ENCODE measurements at regions not wholly inside any gene's neighbourhood (a gene's known extent, or its start where the extent isn't known, plus 50 kb on each side); places are given as distances from the start of the nearest gene placed in this dataset.
A peak's percentile ranks its signal among the peaks of the same experiment; 100 is the strongest.

DNA sequence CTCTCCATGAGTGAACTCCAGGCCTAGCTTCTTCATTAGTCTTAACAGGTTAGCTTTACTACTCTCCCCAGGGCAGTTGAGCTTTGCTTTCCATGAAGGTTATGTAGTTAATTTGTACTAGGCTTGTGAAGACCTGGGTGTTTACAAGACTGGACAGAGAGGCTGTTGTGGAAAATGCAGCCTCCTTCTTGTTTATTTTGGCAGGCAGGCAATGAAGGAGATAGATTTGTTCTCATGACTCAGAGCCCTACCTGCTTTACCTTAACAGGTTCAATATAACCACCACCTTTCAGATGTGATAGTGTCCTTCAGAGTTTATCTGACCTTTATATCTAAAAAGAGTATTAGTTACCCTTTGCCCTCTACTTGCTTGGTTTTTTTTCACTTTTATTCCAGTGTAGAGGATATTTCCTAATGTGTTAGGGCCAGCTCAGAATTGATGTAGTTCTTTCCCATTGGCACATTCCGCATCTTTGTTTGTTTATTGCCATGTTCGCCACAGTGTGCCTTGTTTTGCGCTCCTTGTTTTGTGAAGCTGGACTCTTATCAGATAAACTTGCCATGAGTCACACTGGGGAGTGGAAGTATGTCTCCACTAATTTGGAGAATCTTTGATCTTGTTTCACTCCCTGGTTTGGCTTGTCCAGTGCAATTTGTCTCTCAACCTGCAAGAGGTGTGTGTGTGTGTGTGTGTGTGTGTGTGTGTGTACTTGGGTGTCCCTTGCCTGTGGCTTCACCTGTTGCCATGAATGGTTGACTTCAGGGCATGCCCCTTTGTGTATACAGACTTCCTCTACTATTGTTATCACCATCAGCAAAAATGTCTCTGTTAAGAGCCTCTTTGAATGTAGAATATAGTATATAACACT, 87.4 kb upstream of the MACF1 start:
- Histone ChIP-seq H3K4me1 (ENCODE audit: insufficient read depth, low read length) (peaks cover 12% of the 10 kb centered on the region; the same call in 1 of the 2 replicates), H3K36me3 (ENCODE audit: insufficient read depth, low read length) (no peaks in the 10 kb centered on the region), H3K9ac (ENCODE audit: low read depth, low read length) (no peak overlapping the region), H3K9me3 (ENCODE audit: control insufficient read depth, insufficient read depth, low read length) (no peaks in the 10 kb centered on the region)

DNA sequence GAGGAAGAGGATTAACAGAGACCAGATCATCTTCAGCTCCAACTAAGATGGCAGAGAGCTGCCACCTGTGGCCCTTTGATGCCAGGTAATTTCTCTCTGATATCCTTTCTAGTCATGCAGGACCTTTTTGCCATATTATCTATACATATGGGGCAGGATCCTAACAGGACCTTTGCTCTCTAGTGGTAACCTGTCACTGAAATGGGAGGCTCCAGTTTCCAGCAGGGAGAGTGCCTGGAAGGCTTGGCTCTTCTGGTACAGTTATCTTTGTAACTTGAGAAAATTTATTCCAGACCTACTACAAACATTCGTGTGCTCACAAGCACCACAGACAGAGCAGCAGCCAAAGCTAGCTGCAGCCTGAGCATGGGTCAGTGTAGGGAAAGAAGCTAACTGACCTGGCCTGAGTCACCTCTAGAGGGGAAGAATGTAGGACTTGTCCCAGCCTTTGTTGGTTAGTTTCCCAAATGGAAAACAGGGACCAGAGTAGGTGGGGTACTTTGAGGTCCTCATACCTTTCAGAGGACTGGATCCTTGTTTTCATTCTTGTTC, 86.5 kb upstream of the MACF1 start:
- Histone ChIP-seq H3K9me3 (ENCODE audit: control insufficient read depth, insufficient read depth, low read length) (no peaks in the 10 kb centered on the region), H3K36me3 (ENCODE audit: insufficient read depth, low read length) (no peaks in the 10 kb centered on the region; the same call in 1 of the 2 replicates), H3K9ac (ENCODE audit: low read depth, low read length) (no peak overlapping the region), H3K4me1 (ENCODE audit: insufficient read depth, low read length) (peaks cover 12% of the 10 kb centered on the region; the same call in 1 of the 2 replicates)

DNA sequence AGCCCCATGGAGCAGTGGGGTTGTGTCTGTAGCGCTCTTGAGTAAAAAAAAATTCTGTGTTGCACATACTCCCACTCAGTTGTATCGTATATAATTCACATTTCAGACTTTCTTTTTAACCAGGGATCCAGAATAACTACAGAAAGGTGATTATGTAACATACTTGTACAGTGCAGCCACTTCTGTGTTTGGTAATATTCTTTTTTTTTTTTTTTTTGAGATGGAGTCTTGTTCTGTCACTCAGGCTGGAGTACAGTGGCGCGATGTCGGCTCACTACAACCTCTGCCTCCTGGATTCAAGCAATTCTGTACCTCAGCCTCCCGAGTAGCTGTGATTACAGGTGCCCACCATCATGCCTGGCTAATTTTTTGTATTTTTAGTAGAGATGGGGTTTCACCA, 82.4 kb upstream of the MACF1 start:
- Histone ChIP-seq H3K9me3 (ENCODE audit: control insufficient read depth, insufficient read depth, low read length) (no peaks in the 10 kb centered on the region), H3K9ac (ENCODE audit: low read depth, low read length) (no peak overlapping the region), H3K4me1 (ENCODE audit: insufficient read depth, low read length) (peaks cover 5% of the 10 kb centered on the region; the same call in 1 of the 2 replicates)

DNA sequence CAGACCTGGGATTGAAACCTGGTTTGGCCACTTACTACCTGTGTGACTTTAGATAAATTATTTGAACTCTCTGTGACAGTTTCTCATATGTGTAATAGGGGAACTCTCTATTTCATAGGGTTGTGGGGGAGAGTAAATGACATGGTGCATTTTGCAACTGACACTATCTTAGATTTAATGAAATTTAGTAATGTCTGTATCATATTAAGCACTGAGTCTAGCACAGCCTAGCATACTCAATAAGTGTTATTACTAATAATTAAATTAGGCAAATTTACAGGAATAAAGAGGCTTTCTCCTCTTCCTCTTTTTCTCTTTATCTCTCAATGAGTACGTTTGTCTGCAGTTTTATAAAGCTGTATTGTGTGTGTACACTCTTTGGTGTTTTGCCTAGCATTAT, 80.2 kb upstream of the MACF1 start:
- H3K4me1 ChIP-seq (ENCODE audit: insufficient read depth, low read length), result peaks cover 7% of the 10 kb centered on the region
- no peaks in the 10 kb centered on the region; the same call in 1 of the 2 replicates for H3K36me3 ChIP-seq (ENCODE audit: insufficient read depth, low read length)
- no peaks in the 10 kb centered on the region for H3K9me3 ChIP-seq (ENCODE audit: control insufficient read depth, insufficient read depth, low read length)
- no peak overlapping the region for H3K9ac ChIP-seq (ENCODE audit: low read depth, low read length)

More for the DNA sequence above, 82.4 kb upstream of the MACF1 start:
- no peaks in the 10 kb centered on the region; the same call in 1 of the 2 replicates for H3K36me3 ChIP-seq (ENCODE audit: insufficient read depth, low read length)

DNA sequence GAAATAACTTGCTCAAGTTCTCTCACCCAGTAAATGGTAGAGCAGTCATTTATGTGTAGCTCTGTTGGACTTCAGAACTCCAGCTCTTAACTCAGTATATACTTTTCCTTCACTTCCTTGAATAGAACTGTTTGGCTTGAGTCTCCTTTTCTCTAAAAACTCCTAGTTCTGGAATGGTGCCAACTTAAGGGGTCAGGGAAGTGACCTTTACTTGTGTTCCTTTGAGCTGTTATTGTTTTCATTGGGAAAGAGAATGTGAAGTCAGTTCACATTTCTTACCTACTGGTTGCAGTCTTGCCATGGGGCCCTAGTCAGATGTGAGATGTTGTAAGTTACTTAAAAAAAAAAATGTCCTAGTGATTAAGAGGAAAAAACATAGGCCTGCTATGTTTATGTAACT, 77.0 kb upstream of the MACF1 start:
- Histone ChIP-seq H3K4me1 (ENCODE audit: insufficient read depth, low read length) (peaks cover 39% of the 10 kb centered on the region), H3K9me3 (ENCODE audit: control insufficient read depth, insufficient read depth, low read length) (no peaks in the 10 kb centered on the region)

DNA sequence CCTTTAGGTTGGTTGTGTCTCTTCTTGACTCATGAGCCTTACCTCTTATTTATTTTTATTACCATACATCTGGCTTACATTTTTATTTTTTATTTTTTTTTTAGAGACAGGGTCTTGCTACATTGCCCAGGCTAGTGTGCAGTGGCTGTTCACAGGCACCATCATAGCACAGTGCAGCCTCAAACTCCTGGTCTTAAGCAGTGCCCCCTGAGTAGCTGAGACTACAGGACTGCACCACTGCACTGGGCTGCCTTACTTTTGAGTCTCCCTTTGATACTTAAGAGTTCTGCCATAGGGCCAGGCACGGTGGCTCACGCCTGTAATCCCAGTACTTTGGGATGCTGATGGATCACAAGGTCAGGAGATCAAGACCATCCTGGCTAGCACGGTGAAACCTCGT, 76.4 kb upstream of the MACF1 start:
- Histone ChIP-seq H3K36me3 (ENCODE audit: insufficient read depth, low read length) (no peaks in the 10 kb centered on the region), H3K4me1 (ENCODE audit: insufficient read depth, low read length) (peaks cover 45% of the 10 kb centered on the region), H3K9me3 (ENCODE audit: control insufficient read depth, insufficient read depth, low read length) (no peaks in the 10 kb centered on the region), H3K9ac (ENCODE audit: low read depth, low read length) (no peak overlapping the region)

More for the DNA sequence above, 77.0 kb upstream of the MACF1 start:
- Histone ChIP-seq H3K36me3 (ENCODE audit: insufficient read depth, low read length) (no peaks in the 10 kb centered on the region; the same call in 1 of the 2 replicates), H3K9ac (ENCODE audit: low read depth, low read length) (no peak overlapping the region)

DNA sequence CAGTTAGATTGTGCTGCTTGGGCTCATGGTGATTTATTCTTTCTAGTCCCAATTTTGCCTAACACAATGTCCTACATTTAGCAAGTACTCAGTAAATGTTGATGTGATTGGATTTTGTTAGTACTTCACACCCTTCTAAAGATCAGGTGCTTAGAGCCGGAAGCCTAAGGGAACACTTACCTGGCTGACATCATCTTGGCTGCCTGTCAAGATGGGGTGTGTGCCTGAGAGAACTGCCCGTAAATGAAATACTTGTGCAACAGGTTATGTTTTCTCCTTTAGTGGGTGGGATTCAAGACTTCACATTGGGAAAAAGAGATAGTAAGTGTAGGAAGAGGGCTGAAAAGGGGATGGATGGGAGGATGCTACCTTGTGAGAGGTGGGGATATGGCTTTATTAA, 75.5 kb upstream of the MACF1 start:
- no peaks in the 10 kb centered on the region for H3K9me3 ChIP-seq (ENCODE audit: control insufficient read depth, insufficient read depth, low read length)
- H3K36me3 ChIP-seq (ENCODE audit: insufficient read depth, low read length), result no peaks in the 10 kb centered on the region
- H3K4me1 ChIP-seq (ENCODE audit: insufficient read depth, low read length), result peaks cover 48% of the 10 kb centered on the region
- H3K9ac ChIP-seq (ENCODE audit: low read depth, low read length), result no peak overlapping the region

DNA sequence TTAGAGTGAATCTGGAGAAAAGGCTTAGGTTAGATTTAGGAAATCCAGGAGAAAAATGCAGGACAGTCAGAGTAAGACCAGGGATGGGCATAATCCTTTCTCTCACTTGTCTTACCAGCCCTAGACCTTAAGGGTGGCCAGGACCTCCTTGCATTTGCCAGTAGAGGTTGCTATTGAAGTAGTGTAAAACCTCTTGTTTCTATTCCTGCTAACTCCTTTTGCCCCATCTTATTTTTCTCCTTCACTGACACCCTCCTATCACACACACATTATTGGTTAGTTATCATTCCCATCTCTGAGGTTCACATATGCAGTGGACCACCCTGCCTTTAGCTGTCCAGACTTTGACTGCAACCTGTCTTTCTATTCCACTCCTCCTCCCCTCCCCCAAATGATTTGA, 75.0 kb upstream of the MACF1 start:
- Histone ChIP-seq H3K9me3 (ENCODE audit: control insufficient read depth, insufficient read depth, low read length) (no peaks in the 10 kb centered on the region), H3K4me1 (ENCODE audit: insufficient read depth, low read length) (peaks cover 48% of the 10 kb centered on the region), H3K36me3 (ENCODE audit: insufficient read depth, low read length) (no peaks in the 10 kb centered on the region), H3K9ac (ENCODE audit: low read depth, low read length) (no peak overlapping the region)

DNA sequence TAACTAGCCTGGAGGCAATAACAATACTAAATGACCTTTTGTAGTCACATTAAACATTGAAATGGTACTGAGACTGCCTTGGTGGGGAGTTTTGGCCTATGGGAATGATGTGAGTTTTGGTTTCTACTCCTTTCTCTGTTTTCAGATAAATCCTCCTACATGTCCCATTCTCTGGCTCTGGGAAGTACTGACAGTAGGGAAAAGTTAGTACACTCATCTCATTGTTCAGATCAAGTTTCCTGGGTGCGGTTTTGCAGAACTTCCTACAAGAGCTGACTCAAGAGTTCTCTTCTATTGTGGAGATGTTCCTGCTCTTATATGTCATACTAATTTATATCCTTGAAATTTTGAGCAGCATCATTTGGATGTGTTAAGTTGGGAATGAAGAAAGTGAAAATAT, 74.2 kb upstream of the MACF1 start:
- Histone ChIP-seq H3K36me3 (ENCODE audit: insufficient read depth, low read length) (no peaks in the 10 kb centered on the region), H3K9ac (ENCODE audit: low read depth, low read length) (no peak overlapping the region), H3K9me3 (ENCODE audit: control insufficient read depth, insufficient read depth, low read length) (no peaks in the 10 kb centered on the region), H3K4me1 (ENCODE audit: insufficient read depth, low read length) (peaks cover 48% of the 10 kb centered on the region)

DNA sequence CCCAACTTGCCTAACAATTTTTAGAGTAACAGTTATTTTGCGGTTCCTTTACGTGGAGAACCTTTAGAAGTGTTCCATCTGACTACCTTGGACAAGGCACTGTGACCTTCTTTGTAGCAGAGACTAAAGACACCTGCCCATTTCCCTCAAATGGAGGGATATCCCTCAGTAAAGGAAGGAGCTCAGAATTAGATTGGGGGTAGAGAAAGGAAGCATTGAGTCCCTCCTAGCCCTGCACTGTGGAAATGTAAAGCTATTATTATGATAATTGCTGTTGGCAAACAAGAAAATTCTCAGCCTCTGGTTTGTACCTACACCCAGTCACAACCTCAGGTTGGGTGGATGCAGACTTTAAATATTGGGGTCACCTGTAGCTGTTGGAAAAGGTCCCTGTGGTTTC, 72.6 kb upstream of the MACF1 start:
- Histone ChIP-seq H3K9ac (ENCODE audit: low read depth, low read length) (peak overlapping the region; percentile 19; the same call in 1 of the 2 replicates), H3K36me3 (ENCODE audit: insufficient read depth, low read length) (no peaks in the 10 kb centered on the region), H3K9me3 (ENCODE audit: control insufficient read depth, insufficient read depth, low read length) (no peaks in the 10 kb centered on the region), H3K4me1 (ENCODE audit: insufficient read depth, low read length) (peaks cover 48% of the 10 kb centered on the region)

DNA sequence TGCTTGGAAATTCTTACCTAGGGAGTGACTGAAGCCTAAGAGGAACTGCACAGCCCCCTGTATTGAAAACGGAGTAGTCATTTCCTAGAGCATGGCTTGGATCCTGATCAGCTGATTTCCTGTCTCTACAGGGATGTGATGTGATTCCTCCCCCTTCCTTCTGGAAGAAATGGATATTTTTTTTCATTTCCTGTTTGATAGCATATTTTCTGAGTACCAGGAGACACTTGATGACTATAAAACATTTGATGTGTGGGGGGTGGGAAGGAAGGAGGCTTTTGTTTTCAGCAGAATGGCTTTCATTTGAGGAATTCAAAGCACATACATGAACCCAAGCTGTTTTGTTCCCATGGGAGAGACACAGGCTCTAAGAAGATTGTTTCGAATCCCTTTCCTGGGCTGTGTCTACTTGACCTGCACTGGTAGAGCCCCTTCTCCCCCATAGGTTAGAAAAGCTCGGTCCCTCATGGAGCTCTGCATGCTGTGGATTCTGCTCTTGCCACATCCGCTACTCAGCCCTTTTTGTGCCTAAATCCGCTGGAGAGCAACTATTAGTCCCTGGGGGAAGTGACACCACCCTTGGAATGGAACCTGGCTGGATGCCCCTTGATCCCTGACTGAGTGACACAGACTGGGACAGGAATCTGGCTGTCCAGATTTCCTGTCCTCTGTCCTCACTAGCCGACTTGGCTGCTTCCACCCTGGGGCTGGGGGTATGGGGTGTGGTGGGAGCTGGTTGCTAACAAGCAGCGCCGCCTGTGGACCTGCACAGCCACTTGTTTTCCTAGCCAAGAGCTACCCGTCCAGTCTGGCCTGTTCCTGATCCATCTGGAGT, 71.8 kb upstream of the MACF1 start:
- no peak overlapping the region for H3K9ac ChIP-seq (ENCODE audit: low read depth, low read length)
- no peaks in the 10 kb centered on the region for H3K9me3 ChIP-seq (ENCODE audit: control insufficient read depth, insufficient read depth, low read length)
- no peaks in the 10 kb centered on the region for H3K36me3 ChIP-seq (ENCODE audit: insufficient read depth, low read length)
- peaks cover 48% of the 10 kb centered on the region for H3K4me1 ChIP-seq (ENCODE audit: insufficient read depth, low read length)

DNA sequence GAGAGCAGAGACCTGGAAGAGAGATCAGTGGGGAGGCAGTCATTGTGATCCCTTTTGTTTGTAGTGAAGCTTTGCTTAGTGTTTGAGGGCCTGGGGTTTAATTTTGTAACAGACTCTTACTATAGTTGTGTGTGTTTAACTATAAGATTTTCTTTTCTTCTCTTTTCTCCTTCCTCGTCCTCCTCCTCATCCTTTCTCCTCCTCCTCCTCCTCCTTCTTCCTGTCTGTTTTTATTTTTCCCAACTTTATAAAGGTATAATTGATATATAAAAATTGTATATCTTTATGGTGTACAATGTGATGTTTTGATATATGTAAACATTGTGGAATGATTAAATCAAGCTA, 71.2 kb upstream of the MACF1 start:
- no peaks in the 10 kb centered on the region for H3K9me3 ChIP-seq (ENCODE audit: control insufficient read depth, insufficient read depth, low read length)
- no peaks in the 10 kb centered on the region for H3K36me3 ChIP-seq (ENCODE audit: insufficient read depth, low read length)
- H3K9ac ChIP-seq (ENCODE audit: low read depth, low read length), result no peak overlapping the region
- peaks cover 48% of the 10 kb centered on the region for H3K4me1 ChIP-seq (ENCODE audit: insufficient read depth, low read length)

DNA sequence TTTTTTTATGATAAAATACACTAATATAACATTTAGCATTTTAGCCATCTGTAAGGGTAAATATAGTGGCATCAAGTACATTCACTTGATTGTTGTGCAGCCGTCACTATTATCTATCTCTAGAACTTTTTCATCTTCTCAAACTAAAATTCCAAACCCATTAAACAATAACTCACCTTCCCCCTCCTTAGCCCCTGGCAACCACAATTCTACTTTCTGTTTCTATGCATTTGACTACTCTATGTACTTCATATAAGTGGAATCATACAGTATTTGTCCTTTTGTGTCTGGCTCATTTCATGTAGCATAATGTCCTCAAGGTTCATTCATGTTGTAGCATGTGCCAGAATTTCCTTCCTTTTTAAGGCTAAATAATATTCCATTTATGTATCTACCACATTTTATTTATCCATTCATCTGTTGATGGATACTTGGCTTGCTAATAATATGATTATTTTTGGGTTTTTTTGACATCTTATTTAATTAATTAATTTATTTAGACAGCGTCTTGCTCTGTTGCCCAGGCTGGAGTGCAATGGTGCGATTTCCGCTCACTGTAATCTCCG, 69.6 kb upstream of the MACF1 start:
- Histone ChIP-seq H3K36me3 (ENCODE audit: insufficient read depth, low read length) (no peaks in the 10 kb centered on the region), H3K9me3 (ENCODE audit: control insufficient read depth, insufficient read depth, low read length) (no peaks in the 10 kb centered on the region), H3K9ac (ENCODE audit: low read depth, low read length) (no peak overlapping the region), H3K4me1 (ENCODE audit: insufficient read depth, low read length) (peaks cover 36% of the 10 kb centered on the region)

DNA sequence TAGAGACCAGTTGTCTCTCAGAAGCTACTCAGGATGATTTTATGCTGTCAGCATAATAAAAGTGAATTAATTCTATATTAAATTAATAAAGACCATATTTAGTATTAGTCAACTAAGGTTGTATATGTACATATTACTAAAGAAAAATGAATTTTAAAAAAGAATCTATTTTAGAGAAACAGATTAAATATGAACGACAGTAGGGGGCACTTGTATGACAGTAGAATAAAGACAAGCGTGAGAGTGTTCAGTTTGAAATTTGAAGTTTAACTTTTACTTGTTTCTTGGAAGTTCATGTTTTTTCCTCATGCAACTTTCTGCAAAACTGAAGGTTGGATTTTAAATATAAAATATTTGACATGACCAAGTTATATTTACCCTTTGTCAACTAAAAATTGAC, 67.9 kb upstream of the MACF1 start:
- Histone ChIP-seq H3K9ac (ENCODE audit: low read depth, low read length) (no peak overlapping the region), H3K36me3 (ENCODE audit: insufficient read depth, low read length) (no peaks in the 10 kb centered on the region), H3K9me3 (ENCODE audit: control insufficient read depth, insufficient read depth, low read length) (no peaks in the 10 kb centered on the region), H3K4me1 (ENCODE audit: insufficient read depth, low read length) (peaks cover 27% of the 10 kb centered on the region)
